C4-2B (cell line): ENCODE measurements at regions not wholly inside any gene's neighbourhood (a gene's known extent, or its start where the extent isn't known, plus 50 kb on each side); places are given as distances from the start of the nearest gene placed in this dataset.

ENCODE experiments used
- H3K27ac ChIP-seq: fragments of 450-650 bp; 2 replicates; pipeline ENCODE4 v1.5.1; 2017
- ZFX ChIP-seq: fragments of 450-650 bp; IDR thresholded peaks from 2 replicates; pipeline ENCODE4 v1.6.1; 2017
- TF ChIP-seq, protein P1 (sequence below): fragments of 450-650 bp; conservative IDR thresholded peaks from 2 replicates; pipeline ENCODE4 v1.5.1; 2017; ENCODE audit warnings: mild to moderate bottlenecking

DNA sequence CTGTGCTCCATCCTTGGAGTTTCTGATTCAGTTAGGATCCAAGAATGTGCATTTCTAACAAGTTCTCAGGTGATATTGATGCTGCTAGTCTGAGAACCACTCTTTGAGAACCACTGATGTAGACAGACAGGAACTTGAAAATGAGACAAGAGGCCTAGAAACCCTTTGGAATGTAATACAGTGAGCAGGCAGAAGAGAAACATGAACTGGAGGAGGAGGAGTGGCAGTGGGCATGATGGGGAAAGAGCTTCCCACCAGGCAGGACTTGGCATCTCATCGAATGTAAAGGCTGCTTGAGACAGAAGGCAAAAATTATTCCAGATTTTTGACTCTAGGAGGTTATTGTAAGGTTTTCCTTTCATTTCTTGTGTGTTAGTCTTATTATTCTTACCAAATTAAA lies 295.8 kb upstream of the SGCD start:
- TF ChIP-seq ZFX = no peak
- no peak overlapping the region for H3K27ac ChIP-seq

DNA sequence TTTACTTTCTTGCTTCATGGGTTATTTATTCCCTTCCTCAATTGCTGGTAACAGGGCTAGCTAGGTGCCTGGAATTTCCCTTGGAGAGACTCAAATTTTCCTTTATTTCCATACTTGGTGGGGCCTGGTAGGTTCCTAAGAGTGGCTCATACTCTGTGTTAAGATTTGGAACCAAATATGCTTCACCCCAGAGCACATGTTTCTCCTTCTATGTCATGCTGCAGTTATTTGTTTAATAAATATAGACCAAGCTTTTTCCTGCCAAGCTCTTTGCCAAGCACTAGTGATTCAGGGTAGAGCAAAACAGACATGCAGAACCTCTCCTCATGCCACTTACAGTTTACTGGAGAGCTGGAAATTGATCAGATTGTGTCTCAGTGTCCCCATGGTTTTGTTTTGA lies 290.3 kb upstream of the SGCD start:
- no peak overlapping the region for H3K27ac ChIP-seq

GRCh38 chr5:156037151-156037909 lies 289.6 kb upstream of the SGCD start:
- TF ChIP-seq ZFX = no peak
- TF ChIP-seq, protein P1, sequence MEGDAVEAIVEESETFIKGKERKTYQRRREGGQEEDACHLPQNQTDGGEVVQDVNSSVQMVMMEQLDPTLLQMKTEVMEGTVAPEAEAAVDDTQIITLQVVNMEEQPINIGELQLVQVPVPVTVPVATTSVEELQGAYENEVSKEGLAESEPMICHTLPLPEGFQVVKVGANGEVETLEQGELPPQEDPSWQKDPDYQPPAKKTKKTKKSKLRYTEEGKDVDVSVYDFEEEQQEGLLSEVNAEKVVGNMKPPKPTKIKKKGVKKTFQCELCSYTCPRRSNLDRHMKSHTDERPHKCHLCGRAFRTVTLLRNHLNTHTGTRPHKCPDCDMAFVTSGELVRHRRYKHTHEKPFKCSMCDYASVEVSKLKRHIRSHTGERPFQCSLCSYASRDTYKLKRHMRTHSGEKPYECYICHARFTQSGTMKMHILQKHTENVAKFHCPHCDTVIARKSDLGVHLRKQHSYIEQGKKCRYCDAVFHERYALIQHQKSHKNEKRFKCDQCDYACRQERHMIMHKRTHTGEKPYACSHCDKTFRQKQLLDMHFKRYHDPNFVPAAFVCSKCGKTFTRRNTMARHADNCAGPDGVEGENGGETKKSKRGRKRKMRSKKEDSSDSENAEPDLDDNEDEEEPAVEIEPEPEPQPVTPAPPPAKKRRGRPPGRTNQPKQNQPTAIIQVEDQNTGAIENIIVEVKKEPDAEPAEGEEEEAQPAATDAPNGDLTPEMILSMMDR = no peak
- H3K27ac ChIP-seq = no peak overlapping the region

More for the DNA sequence above, 290.3 kb upstream of the SGCD start:
- TF ChIP-seq, protein P1 = no peak
- TF ChIP-seq ZFX = no peak

DNA sequence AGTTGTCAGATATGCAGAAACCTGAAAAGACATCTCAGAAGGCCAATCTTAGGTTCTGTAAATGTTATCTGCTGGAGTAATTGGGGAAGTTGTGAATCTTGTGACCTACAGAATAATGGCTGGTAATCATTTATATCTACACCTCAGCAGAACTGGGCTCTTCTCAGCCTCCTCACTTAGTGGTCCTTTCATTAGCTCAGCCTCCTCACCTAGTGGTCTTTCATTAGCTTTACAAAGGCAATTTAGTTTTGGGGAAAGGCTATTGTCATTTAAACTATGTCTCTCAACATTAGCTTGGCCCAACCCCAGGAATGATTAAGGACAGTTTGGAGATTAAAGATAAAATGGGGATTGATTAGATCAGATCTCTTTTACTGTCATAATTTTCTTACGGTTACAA lies 284.2 kb upstream of the SGCD start:
- TF ChIP-seq, protein P1 = no peak
- TF ChIP-seq ZFX = no peak
- H3K27ac ChIP-seq = no peak overlapping the region

- H3K27ac ChIP-seq = no peak overlapping the region
- no peak for TF ChIP-seq ZFX
- TF ChIP-seq, protein P1 = no peak
Observed at GRCh38 chr5:156043351-156043750, 283.6 kb upstream of the SGCD start.

GRCh38 chr5:156051972-156052371 lies 275.0 kb upstream of the SGCD start:
- TF ChIP-seq, protein P1 = no peak
- TF ChIP-seq ZFX = no peak
- H3K27ac ChIP-seq = no peak overlapping the region

DNA sequence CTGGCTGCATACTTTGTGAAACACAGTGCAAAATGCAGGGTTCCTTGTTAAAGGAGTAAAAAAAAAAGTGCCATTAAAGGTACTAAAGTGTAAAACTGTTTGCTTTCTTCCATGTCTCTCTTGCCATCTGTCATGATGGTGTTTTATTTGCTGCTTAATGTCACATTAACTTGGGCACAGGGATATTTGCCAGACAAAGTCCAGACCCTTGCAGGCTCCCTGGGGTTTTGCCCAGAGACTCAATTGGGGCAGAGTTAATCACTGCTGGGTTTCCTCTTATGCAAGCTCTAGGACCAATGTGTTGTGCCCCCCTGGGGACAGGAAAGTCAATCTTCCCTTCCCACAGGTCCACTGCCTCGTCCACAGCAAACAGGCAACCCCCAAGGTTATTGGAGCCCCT lies 274.3 kb upstream of the SGCD start:
- TF ChIP-seq ZFX = no peak
- TF ChIP-seq, protein P1 = no peak
- no peak overlapping the region for H3K27ac ChIP-seq

GRCh38 chr5:156053056-156053455 lies 273.9 kb upstream of the SGCD start:
- TF ChIP-seq ZFX = no peak
- TF ChIP-seq, protein P1 = no peak
- H3K27ac ChIP-seq = no peak overlapping the region
